ENCODE measurements at regions not wholly inside any gene's neighbourhood (a gene's known extent, or its start where the extent isn't known, plus 50 kb on each side); places are given as distances from the start of the nearest gene placed in this dataset.

- ChIA-PET CTCF (no interaction called here), POLR2A (no interaction called here)
- no peaks in the 10 kb centered on the region for H3K36me3 Mint-ChIP-seq
- no peak for ATAC-seq
- no peak overlapping the region for H3K27ac Mint-ChIP-seq
- no peaks in the 10 kb centered on the region for H3K27me3 Mint-ChIP-seq (ENCODE audit: low read depth)
- H3K9me3 Mint-ChIP-seq = no peaks in the 10 kb centered on the region
- peaks cover under 1% of the 10 kb centered on the region; the same call in 1 of the 2 replicates for H3K4me1 Mint-ChIP-seq
- H3K4me3 Mint-ChIP-seq = no peak overlapping the region
- TF ChIP-seq NR2C2 (CRISPR knock-in tag; IDR thresholded peaks at IDR 0.05) = no peak
- no peak for TF ChIP-seq SP1 (CRISPR knock-in tag; conservative IDR thresholded peaks at IDR 0.05)
- no peak for TF ChIP-seq ZNF423 (CRISPR knock-in tag; IDR thresholded peaks at IDR 0.05)
- TF ChIP-seq HMGXB4 (CRISPR knock-in tag; IDR thresholded peaks at IDR 0.05) = no peak
- TF ChIP-seq, protein P1, sequence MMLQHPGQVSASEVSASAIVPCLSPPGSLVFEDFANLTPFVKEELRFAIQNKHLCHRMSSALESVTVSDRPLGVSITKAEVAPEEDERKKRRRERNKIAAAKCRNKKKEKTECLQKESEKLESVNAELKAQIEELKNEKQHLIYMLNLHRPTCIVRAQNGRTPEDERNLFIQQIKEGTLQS (CRISPR knock-in tag; conservative IDR thresholded peaks at IDR 0.05) = no peak
- TF ChIP-seq ZNF219 (CRISPR knock-in tag; IDR thresholded peaks at IDR 0.05; ENCODE audit: borderline replicate concordance) = no peak
- no peak for TF ChIP-seq FOXJ3 (CRISPR knock-in tag; IDR thresholded peaks at IDR 0.05; ENCODE audit: borderline replicate concordance)
- TF ChIP-seq, protein P2, sequence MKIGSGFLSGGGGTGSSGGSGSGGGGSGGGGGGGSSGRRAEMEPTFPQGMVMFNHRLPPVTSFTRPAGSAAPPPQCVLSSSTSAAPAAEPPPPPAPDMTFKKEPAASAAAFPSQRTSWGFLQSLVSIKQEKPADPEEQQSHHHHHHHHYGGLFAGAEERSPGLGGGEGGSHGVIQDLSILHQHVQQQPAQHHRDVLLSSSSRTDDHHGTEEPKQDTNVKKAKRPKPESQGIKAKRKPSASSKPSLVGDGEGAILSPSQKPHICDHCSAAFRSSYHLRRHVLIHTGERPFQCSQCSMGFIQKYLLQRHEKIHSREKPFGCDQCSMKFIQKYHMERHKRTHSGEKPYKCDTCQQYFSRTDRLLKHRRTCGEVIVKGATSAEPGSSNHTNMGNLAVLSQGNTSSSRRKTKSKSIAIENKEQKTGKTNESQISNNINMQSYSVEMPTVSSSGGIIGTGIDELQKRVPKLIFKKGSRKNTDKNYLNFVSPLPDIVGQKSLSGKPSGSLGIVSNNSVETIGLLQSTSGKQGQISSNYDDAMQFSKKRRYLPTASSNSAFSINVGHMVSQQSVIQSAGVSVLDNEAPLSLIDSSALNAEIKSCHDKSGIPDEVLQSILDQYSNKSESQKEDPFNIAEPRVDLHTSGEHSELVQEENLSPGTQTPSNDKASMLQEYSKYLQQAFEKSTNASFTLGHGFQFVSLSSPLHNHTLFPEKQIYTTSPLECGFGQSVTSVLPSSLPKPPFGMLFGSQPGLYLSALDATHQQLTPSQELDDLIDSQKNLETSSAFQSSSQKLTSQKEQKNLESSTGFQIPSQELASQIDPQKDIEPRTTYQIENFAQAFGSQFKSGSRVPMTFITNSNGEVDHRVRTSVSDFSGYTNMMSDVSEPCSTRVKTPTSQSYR (CRISPR knock-in tag; IDR thresholded peaks at IDR 0.05) = no peak
- no peak for TF ChIP-seq FOXP1 (CRISPR knock-in tag; IDR thresholded peaks at IDR 0.05; ENCODE audit: borderline replicate concordance)
- no peak for TF ChIP-seq TEAD4 (CRISPR knock-in tag; IDR thresholded peaks at IDR 0.05)
- DNase-seq (ENCODE audit: low spot score) = no peak
Measured at GRCh38 chr15:31169558-31169957, 68.0 kb upstream of the TRPM1 start.

DNA sequence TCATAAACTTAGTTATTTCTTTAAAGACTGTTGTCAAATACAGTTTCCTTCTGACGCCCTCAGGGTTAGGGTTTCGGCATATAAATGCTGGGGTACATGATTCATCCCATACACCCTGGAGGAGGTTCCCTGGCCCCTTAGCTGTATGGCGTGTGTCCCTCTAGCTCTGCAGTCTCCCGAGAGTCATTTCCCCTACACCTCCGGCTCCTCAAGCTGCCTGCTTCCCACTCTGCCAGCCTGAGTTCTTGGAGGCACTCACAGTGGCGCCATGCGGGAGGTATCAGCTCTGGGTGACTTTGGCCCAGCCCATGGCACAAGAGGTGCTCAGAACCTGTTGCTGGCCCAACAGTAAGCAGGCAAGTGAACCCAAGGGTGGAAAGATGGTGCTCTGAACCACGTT is 70.2 kb upstream of the TRPM1 start:
- Mint-ChIP-seq H3K4me3 (no peak overlapping the region), H3K27me3 (ENCODE audit: low read depth) (no peaks in the 10 kb centered on the region), H3K4me1 (no peaks in the 10 kb centered on the region), H3K27ac (no peak overlapping the region), H3K36me3 (no peaks in the 10 kb centered on the region), H3K9me3 (no peaks in the 10 kb centered on the region)
- ATAC-seq (no peak), DNase-seq (ENCODE audit: low spot score) (no peak)
- POLR2A ChIA-PET = no interaction called here
- CTCF ChIA-PET = no interaction called here
- TF ChIP-seq, protein P3, sequence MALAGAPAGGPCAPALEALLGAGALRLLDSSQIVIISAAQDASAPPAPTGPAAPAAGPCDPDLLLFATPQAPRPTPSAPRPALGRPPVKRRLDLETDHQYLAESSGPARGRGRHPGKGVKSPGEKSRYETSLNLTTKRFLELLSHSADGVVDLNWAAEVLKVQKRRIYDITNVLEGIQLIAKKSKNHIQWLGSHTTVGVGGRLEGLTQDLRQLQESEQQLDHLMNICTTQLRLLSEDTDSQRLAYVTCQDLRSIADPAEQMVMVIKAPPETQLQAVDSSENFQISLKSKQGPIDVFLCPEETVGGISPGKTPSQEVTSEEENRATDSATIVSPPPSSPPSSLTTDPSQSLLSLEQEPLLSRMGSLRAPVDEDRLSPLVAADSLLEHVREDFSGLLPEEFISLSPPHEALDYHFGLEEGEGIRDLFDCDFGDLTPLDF (CRISPR knock-in tag; IDR thresholded peaks at IDR 0.05) = no peak
- TF ChIP-seq SP1 (CRISPR knock-in tag; conservative IDR thresholded peaks at IDR 0.05) = no peak
- no peak for TF ChIP-seq USF2 (CRISPR knock-in tag; IDR thresholded peaks at IDR 0.05)
- TF ChIP-seq TP53 (CRISPR knock-in tag; IDR thresholded peaks at IDR 0.05) = no peak
- TF ChIP-seq FOXP1 (CRISPR knock-in tag; IDR thresholded peaks at IDR 0.05; ENCODE audit: borderline replicate concordance) = no peak
- no peak for TF ChIP-seq ESRRA (CRISPR knock-in tag; IDR thresholded peaks at IDR 0.05; ENCODE audit: borderline replicate concordance)
- no peak for TF ChIP-seq ZNF512 (CRISPR knock-in tag; IDR thresholded peaks at IDR 0.05; ENCODE audit: borderline replicate concordance)
- TF ChIP-seq TCF7 (CRISPR knock-in tag; IDR thresholded peaks at IDR 0.05; ENCODE audit: low read depth) = no peak
- TF ChIP-seq PRDM15 (CRISPR knock-in tag; IDR thresholded peaks at IDR 0.05) = no peak
- TF ChIP-seq NFATC4 (CRISPR knock-in tag; IDR thresholded peaks at IDR 0.05) = no peak
- no peak for TF ChIP-seq ZNF423 (CRISPR knock-in tag; IDR thresholded peaks at IDR 0.05)
- no peak for TF ChIP-seq ZNF396 (CRISPR knock-in tag; IDR thresholded peaks at IDR 0.05; ENCODE audit: borderline replicate concordance)
- no peak for TF ChIP-seq SOX15 (CRISPR knock-in tag; IDR thresholded peaks at IDR 0.05)
- no peak for TF ChIP-seq ELF4 (CRISPR knock-in tag; IDR thresholded peaks at IDR 0.05; ENCODE audit: low read depth)
- TF ChIP-seq ZNF219 (CRISPR knock-in tag; IDR thresholded peaks at IDR 0.05; ENCODE audit: borderline replicate concordance) = no peak
- no peak for TF ChIP-seq NR1H2 (CRISPR knock-in tag; IDR thresholded peaks at IDR 0.05)
- no peak for TF ChIP-seq ZNF416 (CRISPR knock-in tag; IDR thresholded peaks at IDR 0.05)

Data from WTC11 (cell line).